22Rv1 (cell line): ENCODE measurements at regions not wholly inside any gene's neighbourhood (a gene's known extent, or its start where the extent isn't known, plus 50 kb on each side); places are given as distances from the start of the nearest gene placed in this dataset.

Experiments used
- CTCF ChIP-seq: fragments of 450-650 bp; IDR thresholded peaks from 2 replicates; pipeline ENCODE4 v1.5.1; 2017; ENCODE audit warnings: mild to moderate bottlenecking
- ZFX ChIP-seq: fragments of 450-650 bp; IDR thresholded peaks from 2 replicates; pipeline ENCODE4 v1.6.1; 2017; ENCODE audit warnings: antibody characterized with exemption, borderline replicate concordance

DNA sequence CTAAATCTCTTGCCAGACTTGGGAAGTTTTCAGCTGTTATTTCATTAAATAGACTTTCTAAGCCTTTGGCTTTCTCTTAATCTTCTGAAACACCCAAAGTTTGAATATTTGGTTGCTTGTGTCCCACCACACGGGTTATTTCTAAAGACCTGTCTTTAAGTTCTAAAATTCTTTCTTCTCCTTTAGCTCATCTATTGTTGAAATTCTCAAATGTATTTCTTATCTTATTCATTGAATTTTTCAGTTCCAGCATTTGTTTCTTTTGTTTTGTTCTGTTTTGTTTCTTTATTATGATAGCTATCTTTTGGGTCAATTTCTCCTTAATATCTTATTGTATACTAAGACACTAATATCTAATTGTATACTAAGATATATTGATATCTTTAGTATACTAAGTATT, 97.0 kb downstream of the ARRDC4 start:
- TF ChIP-seq CTCF (no peak), ZFX (no peak)
